ENCODE measurements at regions not wholly inside any gene's neighbourhood (a gene's known extent, or its start where the extent isn't known, plus 50 kb on each side); places are given as distances from the start of the nearest gene placed in this dataset.

DNA sequence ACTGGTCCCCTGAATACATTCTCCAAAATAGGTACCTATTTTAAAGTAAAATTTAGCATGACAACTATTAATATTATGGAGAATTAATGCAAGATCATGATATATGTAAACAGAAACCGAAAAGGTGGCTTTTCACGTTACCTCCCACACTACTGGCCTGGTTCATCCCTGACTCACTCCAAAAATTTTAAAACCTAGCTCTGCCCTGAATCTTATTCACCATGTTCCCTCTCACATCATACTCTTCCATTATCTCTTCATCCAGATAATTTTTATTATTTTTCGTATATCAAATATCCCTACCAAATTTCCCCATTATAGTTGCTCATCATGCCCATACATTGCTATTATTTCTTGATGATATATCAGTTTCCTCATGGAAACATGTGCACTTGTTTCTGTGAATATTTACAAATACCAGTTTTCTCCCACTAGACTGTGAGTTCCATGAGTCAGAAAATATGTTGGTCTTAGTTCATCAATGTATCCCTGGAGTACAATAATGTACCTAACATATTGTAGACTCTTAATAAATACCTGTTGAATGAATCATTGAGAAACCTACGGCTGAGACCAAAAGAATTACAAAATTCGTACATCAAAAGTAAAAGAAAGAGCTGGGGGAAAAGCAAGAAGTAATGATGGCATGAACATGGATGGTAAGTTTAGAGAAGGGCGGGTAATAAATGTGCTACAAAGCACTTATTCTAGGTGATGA lies 360.1 kb upstream of the CHAC2 start:
- TF ChIP-seq CTCF (IDR thresholded peaks at IDR 0.05): no peak
- TF ChIP-seq POLR2A (IDR thresholded peaks at IDR 0.05): no peak

Data from transverse colon (tissue), 3 donors.